H9 (cell line): ENCODE measurements at regions not wholly inside any gene's neighbourhood (a gene's known extent, or its start where the extent isn't known, plus 50 kb on each side); places are given as distances from the start of the nearest gene placed in this dataset.

Experiments
- DNase-seq: peaks from one replicate; pipeline ENCODE4 v3.0.0-alpha.2; 2017
- H2AFZ ChIP-seq: one replicate; pipeline ENCODE4 v1.6.1; 2013; ENCODE audit warnings: mild to moderate bottlenecking, low read length, control low read depth, moderate library complexity
- H2AK5ac ChIP-seq: 2 replicates; pipeline ENCODE4 v1.6.1; 2013; ENCODE audit warnings: low read length, control low read depth, mixed read lengths; ENCODE audit not compliant: insufficient read length
- H2BK120ac ChIP-seq: one replicate; pipeline ENCODE4 v1.6.1; 2013; ENCODE audit warnings: low read depth, mild to moderate bottlenecking, low read length, control low read depth, inconsistent platforms; ENCODE audit not compliant: poor library complexity, severe bottlenecking
- H2BK12ac ChIP-seq: 2 replicates; pipeline ENCODE4 v1.6.1; 2013; ENCODE audit warnings: low read length, control low read depth, mixed read lengths, low read depth; ENCODE audit not compliant: insufficient read length
- H2BK15ac ChIP-seq: 2 replicates; pipeline ENCODE4 v1.6.1; 2013; ENCODE audit warnings: low read depth, low read length, control low read depth
- H2BK20ac ChIP-seq: one replicate; pipeline ENCODE4 v1.6.1; 2013; ENCODE audit warnings: low read depth, mild to moderate bottlenecking, low read length, control low read depth, inconsistent platforms; ENCODE audit not compliant: poor library complexity, severe bottlenecking
- H2BK5ac ChIP-seq: 2 replicates; pipeline ENCODE4 v1.6.1; 2013; ENCODE audit warnings: low read length, control low read depth, mixed read lengths; ENCODE audit not compliant: insufficient read length
- H3K14ac ChIP-seq: 2 replicates; pipeline ENCODE4 v1.6.1; 2013; ENCODE audit warnings: low read length, control low read depth; ENCODE audit not compliant: insufficient read depth
- H3K18ac ChIP-seq: 2 replicates; pipeline ENCODE4 v1.6.1; 2013; ENCODE audit warnings: low read depth, mild to moderate bottlenecking, mixed read lengths, low read length, control low read depth; ENCODE audit not compliant: insufficient read length
- H3K23ac ChIP-seq: 2 replicates; pipeline ENCODE4 v1.6.1; 2013; ENCODE audit warnings: low read length, control low read depth, mixed read lengths, low read depth; ENCODE audit not compliant: insufficient read length
- H3K23me2 ChIP-seq: 2 replicates; pipeline ENCODE4 v1.6.1; 2013; ENCODE audit warnings: low read depth, mild to moderate bottlenecking, mixed read lengths, low read length, control low read depth; ENCODE audit not compliant: insufficient read length, poor library complexity, severe bottlenecking
- H3K27ac ChIP-seq: 2 replicates; pipeline ENCODE4 v1.5.1; 2013; ENCODE audit warnings: low read length, control low read depth, mixed read lengths, low read depth; ENCODE audit not compliant: insufficient read length
- H3K27me3 ChIP-seq: 2 replicates; pipeline ENCODE4 v1.6.1; 2013; ENCODE audit warnings: low read length, control low read depth, inconsistent platforms; ENCODE audit not compliant: insufficient read depth
- H3K4ac ChIP-seq: 2 replicates; pipeline ENCODE4 v1.6.1; 2013; ENCODE audit warnings: low read depth, mild to moderate bottlenecking, control low read depth, inconsistent platforms, low read length, moderate library complexity
- H3K4me1 ChIP-seq: 2 replicates; pipeline ENCODE4 v1.6.1; 2013; ENCODE audit warnings: low read length, control low read depth, inconsistent platforms; ENCODE audit not compliant: insufficient read depth
- H3K4me2 ChIP-seq: 2 replicates; pipeline ENCODE4 v1.6.1; 2013; ENCODE audit warnings: low read length, control low read depth, mixed read lengths; ENCODE audit not compliant: insufficient read length, insufficient read depth
- H3K56ac ChIP-seq: 2 replicates; pipeline ENCODE4 v1.6.1; 2013; ENCODE audit warnings: low read depth, mild to moderate bottlenecking, mixed read lengths, low read length, control low read depth; ENCODE audit not compliant: insufficient read length
- H3K79me1 ChIP-seq: 2 replicates; pipeline ENCODE4 v1.6.1; 2013; ENCODE audit warnings: low read depth, mild to moderate bottlenecking, moderate library complexity, low read length, control low read depth, inconsistent platforms; ENCODE audit not compliant: insufficient read depth, poor library complexity, severe bottlenecking
- H3K79me2 ChIP-seq: 2 replicates; pipeline ENCODE4 v1.6.1; 2013; ENCODE audit warnings: low read length, control low read depth, inconsistent platforms; ENCODE audit not compliant: insufficient read depth
- H3K9ac ChIP-seq: 2 replicates; pipeline ENCODE4 v1.6.1; 2013; ENCODE audit warnings: low read length, control low read depth, mixed read lengths; ENCODE audit not compliant: insufficient read length; ENCODE audit errors: extremely low read depth
- H3K9me3 ChIP-seq: one replicate; pipeline ENCODE4 v1.6.1; 2013; ENCODE audit warnings: low read depth, low read length, inconsistent platforms; ENCODE audit not compliant: control insufficient read depth
- H3T11ph ChIP-seq: one replicate; pipeline ENCODE4 v1.6.1; 2013; ENCODE audit warnings: mild to moderate bottlenecking, low read length, control low read depth, inconsistent platforms
- H4K20me1 ChIP-seq: one replicate; pipeline ENCODE4 v1.6.1; 2013; ENCODE audit not compliant: control insufficient read depth, insufficient read length, insufficient read depth
- H4K5ac ChIP-seq: 2 replicates; pipeline ENCODE4 v1.6.1; 2013; ENCODE audit warnings: low read depth, mild to moderate bottlenecking, mixed read lengths, low read length, control low read depth; ENCODE audit not compliant: insufficient read length
- H4K8ac ChIP-seq: replicated peaks from 2 replicates; pipeline ENCODE4 v1.6.1; 2013; ENCODE audit warnings: low read length, control low read depth, mixed read lengths, low read depth; ENCODE audit not compliant: insufficient read length
- H4K91ac ChIP-seq: 2 replicates; pipeline ENCODE4 v1.6.1; 2013; ENCODE audit warnings: low read depth, mild to moderate bottlenecking, moderate library complexity, mixed read lengths, low read length, control low read depth; ENCODE audit not compliant: insufficient read length
- H3K27ac Mint-ChIP-seq, 3 experiments: 2 replicates in 2 of 3; 3 replicates in 1 of 3; pipeline ENCODE4 v1.8.0; 2020 to 2021; ENCODE audit warnings: mixed read lengths in 3 of 3, mild to moderate bottlenecking in 1 of 3, moderate library complexity in 1 of 3
- H3K27me3 Mint-ChIP-seq: 2 replicates; pipeline ENCODE4 v1.8.0; 2021; ENCODE audit warnings: low read depth, mild to moderate bottlenecking, moderate library complexity, mixed read lengths
- H3K36me3 Mint-ChIP-seq, 3 experiments: 2 replicates in 2 of 3; 3 replicates in 1 of 3; pipeline ENCODE4 v1.8.0; 2020 to 2021; ENCODE audit warnings: low read depth in 3 of 3, mixed read lengths in 3 of 3; ENCODE audit not compliant: insufficient read depth in 1 of 3
- H3K4me1 Mint-ChIP-seq, 2 experiments: 2 replicates each; pipeline ENCODE4 v1.8.0; 2020; ENCODE audit warnings: mixed read lengths in 2 of 2
- H3K4me3 Mint-ChIP-seq, 2 experiments: 2 replicates in 1 of 2; 3 replicates in 1 of 2; pipeline ENCODE4 v1.8.0; 2020 to 2021; ENCODE audit warnings: mild to moderate bottlenecking in 2 of 2, mixed read lengths in 2 of 2, moderate library complexity in 1 of 2
- H3K9me3 Mint-ChIP-seq, 2 experiments: 2 replicates in 1 of 2; 3 replicates in 1 of 2; pipeline ENCODE4 v1.8.0; 2020; ENCODE audit warnings: mild to moderate bottlenecking in 2 of 2, mixed read lengths in 2 of 2, moderate library complexity in 1 of 2
- WGBS: extraction: QIAGEN DNeasy Blood & Tissue Kit; methylation state at CpG from one replicate; pipeline ENCODE4 v1.1.7; 2013; ENCODE audit warnings: missing lambda C conversion rate, low lambda C conversion rate, mixed read lengths; ENCODE audit not compliant: insufficient read length; ENCODE audit errors: extremely low coverage; 5-methylcytosine and 5-hydroxymethylcytosine counted together
- TF ChIP-seq, protein P1 (sequence below): fragments of 200-600 bp; sonication (generic); conservative IDR thresholded peaks from 3 replicates; pipeline ENCODE4 v1.8.0; 2021; ENCODE audit warnings: antibody characterized with exemption, mild to moderate bottlenecking

DNA sequence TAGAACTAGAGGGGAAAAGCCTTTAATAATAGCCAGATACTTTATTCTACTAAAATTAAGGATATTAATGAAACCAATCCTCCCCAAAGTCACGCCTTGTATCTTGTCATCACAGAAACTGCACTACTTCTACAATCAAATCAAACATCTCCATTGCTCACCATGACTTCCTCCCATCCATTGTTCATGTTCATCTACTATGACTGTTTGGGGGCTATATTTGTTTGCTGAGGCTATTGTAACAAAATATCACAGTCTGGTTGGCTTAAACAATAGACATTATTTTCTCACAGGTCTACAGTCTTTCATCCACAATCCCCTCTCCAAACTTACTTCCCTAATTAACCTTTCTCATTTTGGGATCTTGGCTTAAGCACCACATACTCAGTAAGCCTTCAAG is 193.6 kb upstream of the FSCB start:
- no peaks in the 10 kb centered on the region for H3K79me1 ChIP-seq
- no peak overlapping the region for H3K27ac ChIP-seq
- H3T11ph ChIP-seq = no peak overlapping the region
- Mint-ChIP-seq H3K27me3 (no peaks in the 10 kb centered on the region), H3K4me3 (no peak overlapping the region), H3K36me3 (peaks cover 0 to 10% (median 0%) of the 10 kb centered on the region in 3 experiments; a peak in 2 of 7 replicates), H3K4me1 (peaks cover 0 to 6% of the 10 kb centered on the region in 2 experiments; a peak in 2 of 4 replicates), H3K27ac (no peak overlapping the region), H3K9me3 (peaks cover 9 to 15% of the 10 kb centered on the region in 2 experiments; a peak in 4 of 5 replicates)
- no peaks in the 10 kb centered on the region for H4K20me1 ChIP-seq
- no peak overlapping the region for H2BK5ac ChIP-seq
- no peak overlapping the region for H2BK15ac ChIP-seq
- H3K4me2 ChIP-seq = no peak overlapping the region
- H4K91ac ChIP-seq = no peak overlapping the region
- H3K23ac ChIP-seq = no peak overlapping the region
- no CpG with 5 or more reads among the region's 1 CpG for WGBS
- no peak overlapping the region for H2AK5ac ChIP-seq
- H3K79me2 ChIP-seq = no peaks in the 10 kb centered on the region
- H3K14ac ChIP-seq = no peak overlapping the region
- H3K27me3 ChIP-seq = no peaks in the 10 kb centered on the region
- no peaks in the 10 kb centered on the region for H3K9me3 ChIP-seq
- TF ChIP-seq, protein P1, sequence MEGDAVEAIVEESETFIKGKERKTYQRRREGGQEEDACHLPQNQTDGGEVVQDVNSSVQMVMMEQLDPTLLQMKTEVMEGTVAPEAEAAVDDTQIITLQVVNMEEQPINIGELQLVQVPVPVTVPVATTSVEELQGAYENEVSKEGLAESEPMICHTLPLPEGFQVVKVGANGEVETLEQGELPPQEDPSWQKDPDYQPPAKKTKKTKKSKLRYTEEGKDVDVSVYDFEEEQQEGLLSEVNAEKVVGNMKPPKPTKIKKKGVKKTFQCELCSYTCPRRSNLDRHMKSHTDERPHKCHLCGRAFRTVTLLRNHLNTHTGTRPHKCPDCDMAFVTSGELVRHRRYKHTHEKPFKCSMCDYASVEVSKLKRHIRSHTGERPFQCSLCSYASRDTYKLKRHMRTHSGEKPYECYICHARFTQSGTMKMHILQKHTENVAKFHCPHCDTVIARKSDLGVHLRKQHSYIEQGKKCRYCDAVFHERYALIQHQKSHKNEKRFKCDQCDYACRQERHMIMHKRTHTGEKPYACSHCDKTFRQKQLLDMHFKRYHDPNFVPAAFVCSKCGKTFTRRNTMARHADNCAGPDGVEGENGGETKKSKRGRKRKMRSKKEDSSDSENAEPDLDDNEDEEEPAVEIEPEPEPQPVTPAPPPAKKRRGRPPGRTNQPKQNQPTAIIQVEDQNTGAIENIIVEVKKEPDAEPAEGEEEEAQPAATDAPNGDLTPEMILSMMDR = no peak
- H2BK20ac ChIP-seq = no peak overlapping the region
- no peak overlapping the region for H2AFZ ChIP-seq
- H3K4me1 ChIP-seq = no peaks in the 10 kb centered on the region; the same call in 1 of the 2 replicates
- no peak overlapping the region for H3K56ac ChIP-seq
- no peak overlapping the region for H3K4ac ChIP-seq
- no peak overlapping the region for H2BK12ac ChIP-seq
- H3K9ac ChIP-seq = no peak overlapping the region
- no peak overlapping the region for H4K8ac ChIP-seq
- H4K5ac ChIP-seq = no peak overlapping the region
- H3K23me2 ChIP-seq = no peaks in the 10 kb centered on the region
- DNase-seq = no peak
- H3K18ac ChIP-seq = no peak overlapping the region
- no peak overlapping the region for H2BK120ac ChIP-seq
